Sigmoid colon (tissue), 6 donors: ENCODE measurements at regions not wholly inside any gene's neighbourhood (a gene's known extent, or its start where the extent isn't known, plus 50 kb on each side); places are given as distances from the start of the nearest gene placed in this dataset.

Experiments used
- DNase-seq: peaks from one replicate; pipeline ENCODE4 v3.0.0-alpha.2; 2019
- H3K27ac ChIP-seq, 4 donors: fragments of 200-600 bp; sonication (generic); one replicate each; pipeline ENCODE4 v1.5.1; 2016 to 2019; ENCODE audit warnings: mild to moderate bottlenecking in 1 of 4
- H3K27me3 ChIP-seq, 3 donors: fragments of 200-600 bp; sonication (generic); one replicate each; pipeline ENCODE4 v1.5.1; 2019; ENCODE audit warnings: mild to moderate bottlenecking in 1 of 3
- H3K36me3 ChIP-seq, 4 donors: fragments of 200-600 bp; sonication (generic); one replicate each; pipeline ENCODE4 v1.5.1; 2016 to 2019
- H3K4me1 ChIP-seq, 4 donors: fragments of 200-600 bp; sonication (generic); one replicate each; pipeline ENCODE4 v1.5.1; 2017 to 2019
- H3K4me3 ChIP-seq, 4 donors: fragments of 200-600 bp; sonication (generic); one replicate each; pipeline ENCODE4 v1.5.1; 2017 to 2019; ENCODE audit warnings: mild to moderate bottlenecking in 2 of 4, moderate library complexity in 1 of 4
- H3K9me3 ChIP-seq, 4 donors: fragments of 200-600 bp in 3 of 4; sonication (generic) in 3 of 4; one replicate each; pipeline versions ENCODE4 v1.5.1 to v1.6.1; 2013 to 2019
- EP300 ChIP-seq, 4 donors: sonication (generic); formaldehyde crosslinking; IDR thresholded peaks; one replicate each; pipeline ENCODE4 v1.6.1; 2017; ENCODE audit warnings: antibody characterized with exemption in 4 of 4
- POLR2A ChIP-seq, 2 donors: fragments of 450-650 bp; IDR thresholded peaks; one replicate each; pipeline ENCODE4 v1.6.1; 2016; ENCODE audit warnings: antibody characterized with exemption in 2 of 2, mild to moderate bottlenecking in 2 of 2, moderate library complexity in 2 of 2
- POLR2AphosphoS5 ChIP-seq, 4 donors: sonication (generic); formaldehyde crosslinking; IDR thresholded peaks; one replicate each; pipeline ENCODE4 v1.6.1; 2017; ENCODE audit warnings: antibody characterized with exemption in 4 of 4
- WGBS, 2 donors: extraction: QIAGEN DNeasy Blood & Tissue Kit; methylation state at CpG; one replicate each; pipeline ENCODE4 v1.1.7; 2013; 5-methylcytosine and 5-hydroxymethylcytosine counted together
- intact Hi-C: fragments of 100-400 bp; cut with DNase I; formaldehyde crosslinking; loops from one replicate; pipeline ENCODE4 v1.15.1; 2023
- TF ChIP-seq, protein P1 (sequence below), 4 experiments: fragments of 450-650 bp in 3 of 4; fragments of 200-600 bp in 1 of 4; IDR thresholded peaks; one replicate each; pipeline ENCODE4 v1.5.1; 2016 to 2019; ENCODE audit warnings: antibody characterized with exemption in 4 of 4, mild to moderate bottlenecking in 3 of 4, moderate library complexity in 2 of 4
- donor health status: healthy with polysubstance abuse.
- donor health status: healthy.

DNA sequence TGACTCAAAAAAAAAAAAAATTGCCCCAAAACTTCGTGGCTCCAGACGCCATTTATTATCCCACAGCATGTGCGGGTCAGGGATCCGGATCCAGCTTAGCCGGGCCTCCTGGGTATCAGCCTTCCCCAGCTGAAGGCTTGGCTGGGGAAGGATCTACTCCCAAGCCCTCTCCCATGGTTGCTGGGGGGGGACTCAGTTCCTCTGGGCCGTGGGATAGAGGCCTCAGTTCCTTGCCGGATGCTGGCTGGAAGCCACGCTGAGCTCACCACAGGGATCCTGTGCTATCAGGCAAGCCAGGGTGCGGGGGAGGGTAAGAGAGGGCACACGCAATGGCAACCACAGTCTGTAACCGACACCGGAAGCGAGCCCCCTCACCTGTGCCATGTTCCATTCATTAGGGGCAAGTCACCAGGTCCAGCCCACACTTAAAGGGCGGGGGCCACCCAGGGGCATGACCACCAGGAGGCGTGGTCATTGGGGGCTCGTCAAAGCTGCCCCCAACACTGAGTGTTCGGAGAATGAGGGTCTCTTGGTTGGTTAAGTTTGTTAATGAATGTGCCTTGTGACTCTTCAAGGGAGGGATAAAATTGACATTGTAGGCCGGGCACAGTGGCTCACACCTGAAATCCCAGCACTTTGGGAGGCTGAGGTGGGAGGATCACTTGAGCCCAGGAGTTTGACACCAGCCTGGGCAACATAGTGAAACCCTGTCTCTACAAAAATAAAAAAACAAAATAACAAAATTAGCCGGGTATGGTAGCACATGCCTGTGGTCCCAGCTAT lies 210.0 kb upstream of the GSE1 start:
- H3K27me3 ChIP-seq, result no peaks in the 10 kb centered on the region
- no peak for TF ChIP-seq EP300 (IDR thresholded peaks at IDR 0.05)
- TF ChIP-seq POLR2A (IDR thresholded peaks at IDR 0.05), result no peak
- TF ChIP-seq, protein P1, sequence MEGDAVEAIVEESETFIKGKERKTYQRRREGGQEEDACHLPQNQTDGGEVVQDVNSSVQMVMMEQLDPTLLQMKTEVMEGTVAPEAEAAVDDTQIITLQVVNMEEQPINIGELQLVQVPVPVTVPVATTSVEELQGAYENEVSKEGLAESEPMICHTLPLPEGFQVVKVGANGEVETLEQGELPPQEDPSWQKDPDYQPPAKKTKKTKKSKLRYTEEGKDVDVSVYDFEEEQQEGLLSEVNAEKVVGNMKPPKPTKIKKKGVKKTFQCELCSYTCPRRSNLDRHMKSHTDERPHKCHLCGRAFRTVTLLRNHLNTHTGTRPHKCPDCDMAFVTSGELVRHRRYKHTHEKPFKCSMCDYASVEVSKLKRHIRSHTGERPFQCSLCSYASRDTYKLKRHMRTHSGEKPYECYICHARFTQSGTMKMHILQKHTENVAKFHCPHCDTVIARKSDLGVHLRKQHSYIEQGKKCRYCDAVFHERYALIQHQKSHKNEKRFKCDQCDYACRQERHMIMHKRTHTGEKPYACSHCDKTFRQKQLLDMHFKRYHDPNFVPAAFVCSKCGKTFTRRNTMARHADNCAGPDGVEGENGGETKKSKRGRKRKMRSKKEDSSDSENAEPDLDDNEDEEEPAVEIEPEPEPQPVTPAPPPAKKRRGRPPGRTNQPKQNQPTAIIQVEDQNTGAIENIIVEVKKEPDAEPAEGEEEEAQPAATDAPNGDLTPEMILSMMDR (IDR thresholded peaks at IDR 0.05), result no peak
- TF ChIP-seq POLR2AphosphoS5 (IDR thresholded peaks at IDR 0.05), result no peak
- peak; percentile 69 for DNase-seq

DNA sequence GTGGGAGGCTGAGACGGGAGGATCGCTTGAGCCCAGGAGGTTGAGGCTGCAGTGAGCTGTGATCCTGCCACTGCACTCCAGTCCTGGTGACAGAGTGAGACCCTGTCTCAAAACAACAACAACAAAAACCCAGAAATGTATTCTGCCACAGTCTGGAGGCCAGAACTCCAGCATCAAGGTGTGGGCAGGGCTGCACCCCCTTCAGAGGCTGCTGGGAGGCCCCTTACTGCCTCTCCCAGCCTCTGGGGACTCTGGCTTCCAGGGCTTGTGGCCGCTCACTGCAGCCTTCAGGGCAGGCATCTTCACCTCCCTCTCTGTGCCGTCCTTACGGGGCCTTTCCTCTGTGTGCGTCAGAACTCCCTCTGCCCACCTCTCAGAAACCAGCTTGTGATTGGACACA lies 209.4 kb upstream of the GSE1 start:
- Histone ChIP-seq H3K36me3 (no peaks in the 10 kb centered on the region), H3K27me3 (no peaks in the 10 kb centered on the region), H3K4me1 (peaks cover 0 to 11% (median 9%) of the 10 kb centered on the region in 4 donors), H3K4me3 (no peak overlapping the region), H3K9me3 (no peaks in the 10 kb centered on the region), H3K27ac (no peak overlapping the region)
- DNase-seq, result peak; percentile 50
- no peak for TF ChIP-seq POLR2AphosphoS5 (IDR thresholded peaks at IDR 0.05)
- TF ChIP-seq, protein P1 (IDR thresholded peaks at IDR 0.05), result no peak
- TF ChIP-seq POLR2A (IDR thresholded peaks at IDR 0.05), result no peak
- TF ChIP-seq EP300 (IDR thresholded peaks at IDR 0.05), result no peak
- intact Hi-C loops, result no loop called here
- WGBS, 2 donors, result 94 to 98% methylated on average over 6 of the region's 6 CpGs

More for the DNA sequence above, 210.0 kb upstream of the GSE1 start:
- Histone ChIP-seq H3K4me1 (peaks cover 0 to 11% (median 9%) of the 10 kb centered on the region in 4 donors), H3K27ac (no peak overlapping the region), H3K36me3 (no peaks in the 10 kb centered on the region), H3K4me3 (no peak overlapping the region), H3K9me3 (no peaks in the 10 kb centered on the region)
- WGBS, 2 donors, result 68 to 81% methylated on average over 19 of the region's 19 CpGs
- intact Hi-C loops, result no loop called here

DNA sequence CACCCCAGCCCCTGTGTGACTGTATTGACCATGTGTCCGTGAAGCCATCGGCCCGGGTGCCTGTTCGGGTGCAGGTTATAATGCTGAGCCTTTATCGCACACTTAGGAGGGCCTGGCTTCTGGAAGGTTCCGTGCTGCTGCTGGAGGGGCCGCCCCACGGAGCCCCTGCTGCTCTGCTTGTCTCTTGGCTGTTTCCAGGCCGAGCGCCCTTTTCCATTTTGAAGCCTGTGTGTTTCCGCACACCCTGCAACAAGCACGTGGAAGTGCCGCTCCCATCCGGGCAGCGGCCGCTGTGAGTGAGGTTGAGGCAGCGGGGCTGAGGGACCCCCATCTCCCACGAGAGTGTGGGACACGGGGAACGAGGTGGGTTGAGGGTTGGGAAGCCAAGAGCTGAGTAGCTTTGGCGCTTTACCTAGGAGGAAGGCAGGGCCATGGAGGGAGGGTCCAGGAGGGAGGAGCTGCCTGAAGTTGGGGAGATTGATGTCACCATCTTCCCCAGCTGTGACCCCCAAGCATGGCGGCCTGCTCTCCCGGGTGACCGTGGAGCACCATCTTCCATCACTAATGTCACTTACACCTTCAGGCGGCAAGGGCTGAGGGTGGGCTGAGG lies 200.1 kb upstream of the GSE1 start:
- no peak for TF ChIP-seq EP300 (IDR thresholded peaks at IDR 0.05)
- TF ChIP-seq POLR2AphosphoS5 (IDR thresholded peaks at IDR 0.05), result no peak
- TF ChIP-seq, protein P1 (IDR thresholded peaks at IDR 0.05), result no peak
- TF ChIP-seq POLR2A (IDR thresholded peaks at IDR 0.05), result no peak
- Histone ChIP-seq H3K4me3 (no peak overlapping the region), H3K36me3 (no peaks in the 10 kb centered on the region), H3K4me1 (peaks cover 0 to 22% (median 18%) of the 10 kb centered on the region in 4 donors), H3K9me3 (no peaks in the 10 kb centered on the region), H3K27me3 (no peaks in the 10 kb centered on the region), H3K27ac (no peak overlapping the region)
- intact Hi-C loops, result no loop called here
- DNase-seq, result peak; percentile 60
- 91 to 95% methylated on average over 25 of the region's 25 CpGs for WGBS, 2 donors

DNA sequence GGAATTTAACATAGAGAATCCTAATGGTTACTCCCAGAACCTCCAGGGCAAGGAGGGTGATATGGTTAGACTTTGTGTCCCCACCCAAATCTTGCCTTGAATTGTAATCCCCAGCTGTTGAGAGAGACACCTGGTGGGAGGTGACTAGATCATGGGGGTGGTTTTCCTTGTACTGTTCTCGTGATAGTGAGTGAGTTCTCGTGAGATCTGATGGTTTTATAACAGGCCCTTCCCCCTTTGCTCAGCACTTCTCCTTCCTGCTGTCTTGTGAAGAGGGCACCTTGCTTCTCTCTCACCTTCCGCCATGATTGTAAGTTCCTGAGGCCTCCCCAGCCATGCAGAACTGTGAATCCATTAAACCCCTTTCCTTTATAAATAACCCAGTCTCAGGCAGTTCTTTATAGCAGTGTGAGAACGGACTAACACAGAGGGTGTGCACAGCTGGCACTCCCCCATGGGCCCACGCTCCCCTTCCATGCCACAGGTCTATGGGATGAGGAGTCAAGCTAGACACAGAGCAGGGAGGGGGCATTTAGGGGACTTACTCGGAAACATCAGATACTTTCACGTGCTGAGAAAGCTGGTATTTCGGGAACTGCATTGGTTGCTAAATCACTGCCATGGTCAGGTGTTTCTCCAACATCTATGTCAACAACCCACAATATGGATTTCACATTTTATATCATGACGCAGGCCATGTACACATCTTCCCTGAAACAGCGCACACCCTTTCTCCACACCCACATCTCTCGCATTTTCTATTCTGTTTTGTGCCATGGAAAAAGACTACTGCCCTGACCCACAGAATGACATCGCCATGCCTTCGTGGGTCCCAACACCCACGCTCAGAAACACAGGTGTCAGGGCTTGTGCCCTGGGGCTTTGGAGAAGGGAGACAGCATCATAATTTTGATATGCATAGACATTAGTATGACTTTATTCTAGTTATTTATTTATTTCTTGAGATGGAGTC lies 199.1 kb upstream of the GSE1 start:
- H3K4me3 ChIP-seq, result no peak overlapping the region
- WGBS, 2 donors, result 92 to 93% methylated on average over 14 of the region's 14 CpGs
- no peak for DNase-seq
- H3K9me3 ChIP-seq, result no peaks in the 10 kb centered on the region
- no peaks in the 10 kb centered on the region for H3K36me3 ChIP-seq
- H3K27me3 ChIP-seq, result no peaks in the 10 kb centered on the region
- intact Hi-C loops, result no loop called here
- peaks cover 0 to 22% (median 18%) of the 10 kb centered on the region in 4 donors for H3K4me1 ChIP-seq
- TF ChIP-seq, protein P1 (IDR thresholded peaks at IDR 0.05), result no peak
- no peak for TF ChIP-seq POLR2AphosphoS5 (IDR thresholded peaks at IDR 0.05)
- TF ChIP-seq EP300 (IDR thresholded peaks at IDR 0.05), result no peak
- TF ChIP-seq POLR2A (IDR thresholded peaks at IDR 0.05), result no peak
- no peak overlapping the region for H3K27ac ChIP-seq
